H1 (cell line): ENCODE measurements at regions not wholly inside any gene's neighbourhood (a gene's known extent, or its start where the extent isn't known, plus 50 kb on each side); places are given as distances from the start of the nearest gene placed in this dataset.

Experiments
- CTCF ChIA-PET: fragments of 300-600 bp; sonication (Branson Sonifier 250); formaldehyde crosslinking; loops from one replicate; lab custom pipeline; 2021; ENCODE audit not compliant: partially characterized antibody; lab: Charles Lee
- POLR2A ChIA-PET: fragments of 300-600 bp; sonication (Branson Sonifier 250); formaldehyde crosslinking; loops from one replicate; lab custom pipeline; 2021; ENCODE audit warnings: inconsistent platforms; ENCODE audit not compliant: partially characterized antibody; lab: Charles Lee
- DNase-seq, 2 experiments: peaks; one replicate each; pipeline versions ENCODE4 v3.0.0 to v3.0.0-alpha.2; 2010 to 2022; ENCODE audit warnings: low spot score in 2 of 2, low read depth in 1 of 2, mixed read lengths in 1 of 2
- FAIRE-seq: peaks from 2 replicates; lab custom pipeline; 2011; peaks lifted over from hg19 to GRCh38; lab: Jason Lieb, UNC
- H2AFZ ChIP-seq: 2 replicates; pipeline ENCODE4 v1.8.1; 2012; ENCODE audit warnings: low read length, inconsistent platforms
- H2AK5ac ChIP-seq: 2 replicates; pipeline ENCODE4 v1.6.1; 2013; ENCODE audit warnings: low read depth, low read length
- H2BK120ac ChIP-seq: replicated peaks from 2 replicates; pipeline ENCODE3; 2013; ENCODE audit warnings: low read depth, low read length, inconsistent platforms
- H2BK12ac ChIP-seq: 2 replicates; pipeline ENCODE4 v1.6.1; 2013; ENCODE audit warnings: low read depth, low read length
- H2BK15ac ChIP-seq: 2 replicates; pipeline ENCODE4 v1.6.1; 2013; ENCODE audit warnings: low read length
- H2BK20ac ChIP-seq: 2 replicates; pipeline ENCODE4 v1.6.1; 2013; ENCODE audit warnings: low read length
- H2BK5ac ChIP-seq: 2 replicates; pipeline ENCODE4 v1.6.1; 2013; ENCODE audit warnings: low read depth, low read length
- H3K14ac ChIP-seq: 2 replicates; pipeline ENCODE4 v1.6.1; 2013; ENCODE audit warnings: inconsistent platforms; ENCODE audit not compliant: insufficient read length
- H3K18ac ChIP-seq: 2 replicates; pipeline ENCODE4 v1.6.1; 2013; ENCODE audit warnings: low read length; ENCODE audit errors: extremely low read depth
- H3K23ac ChIP-seq: 2 replicates; pipeline ENCODE4 v1.6.1; 2013; ENCODE audit warnings: inconsistent platforms; ENCODE audit not compliant: insufficient read length
- H3K23me2 ChIP-seq: 2 replicates; pipeline ENCODE4 v1.6.1; 2013; ENCODE audit warnings: low read depth, low read length
- H3K27ac ChIP-seq: 2 replicates; pipeline ENCODE4 v1.6.1; 2011; ENCODE audit warnings: low read depth, low read length, inconsistent platforms
- H3K27me3 ChIP-seq, 4 experiments: replicated peaks in 1 of 4; 1 replicate in 1 of 4; 2 replicates in 3 of 4; pipeline versions ENCODE4 v1.6.1 to v1.8.1; 2011 to 2013; ENCODE audit warnings: low read length in 3 of 4, mild to moderate bottlenecking in 3 of 4, inconsistent platforms in 2 of 4, mixed read lengths in 2 of 4, moderate library complexity in 1 of 4; ENCODE audit not compliant: control insufficient read depth in 3 of 4, insufficient read depth in 3 of 4; ENCODE audit errors: extremely low read depth in 1 of 4
- H3K36me3 ChIP-seq, 4 experiments: 2 replicates each; pipeline versions ENCODE4 v1.6.1 to v1.8.1; 2011 to 2013; ENCODE audit warnings: mild to moderate bottlenecking in 4 of 4, low read length in 3 of 4, moderate library complexity in 2 of 4, control low read depth in 1 of 4, inconsistent platforms in 1 of 4; ENCODE audit not compliant: insufficient read depth in 4 of 4, control insufficient read depth in 2 of 4
- H3K4ac ChIP-seq: replicated peaks from 2 replicates; pipeline ENCODE3; 2013; ENCODE audit warnings: low read length, low read depth, mixed read lengths, inconsistent platforms; ENCODE audit not compliant: insufficient read length
- H3K4me1 ChIP-seq, 4 experiments: replicated peaks in 1 of 4; 1 replicate in 1 of 4; 2 replicates in 3 of 4; pipeline versions ENCODE4 v1.6.1 to v1.8.1; 2011 to 2013; ENCODE audit warnings: low read length in 3 of 4, inconsistent platforms in 2 of 4, mixed read lengths in 1 of 4; ENCODE audit not compliant: insufficient read depth in 4 of 4, control insufficient read depth in 3 of 4
- H3K4me2 ChIP-seq, 2 experiments: 2 replicates each; pipeline versions ENCODE4 v1.6.1 to v1.8.1; 2011 to 2013; ENCODE audit warnings: low read depth in 2 of 2, low read length in 2 of 2, control low read depth in 1 of 2, inconsistent platforms in 1 of 2, mild to moderate bottlenecking in 1 of 2; ENCODE audit not compliant: insufficient read depth in 1 of 2
- H3K4me3 ChIP-seq, 4 experiments: fragments of 200-600, 300-600 bp in 1 of 4; sonication (generic), shearing (Covaris generic), sonication (Bioruptor Twin) in 1 of 4; 2 replicates each; pipeline versions ENCODE4 v1.5.1 to v1.8.1; 2011 to 2016; ENCODE audit warnings: low read length in 4 of 4, low read depth in 3 of 4, control low read depth in 2 of 4, inconsistent platforms in 2 of 4, mild to moderate bottlenecking in 2 of 4, mixed read lengths in 1 of 4, moderate library complexity in 1 of 4; ENCODE audit not compliant: insufficient read depth in 2 of 4; ENCODE audit errors: extremely low read depth in 1 of 4
- H3K56ac ChIP-seq: replicated peaks from 2 replicates; pipeline ENCODE3; 2013; ENCODE audit warnings: low read depth, mild to moderate bottlenecking, mixed read lengths, low read length, inconsistent platforms; ENCODE audit not compliant: insufficient read length
- H3K79me1 ChIP-seq: 2 replicates; pipeline ENCODE4 v1.6.1; 2013; ENCODE audit warnings: low read depth, low read length, control low read depth
- H3K79me2 ChIP-seq, 2 experiments: 2 replicates each; pipeline versions ENCODE4 v1.6.1 to v1.8.1; 2012 to 2013; ENCODE audit warnings: low read length in 2 of 2, mild to moderate bottlenecking in 2 of 2, inconsistent platforms in 1 of 2; ENCODE audit not compliant: insufficient read depth in 2 of 2, control insufficient read depth in 1 of 2
- H3K9ac ChIP-seq, 4 experiments: replicated peaks in 1 of 4; 1 replicate in 1 of 4; 2 replicates in 3 of 4; pipeline versions ENCODE4 v1.6.1 to v1.8.1; 2011 to 2013; ENCODE audit warnings: low read depth in 3 of 4, low read length in 3 of 4, control low read depth in 2 of 4, mild to moderate bottlenecking in 2 of 4, moderate library complexity in 2 of 4, inconsistent platforms in 1 of 4; ENCODE audit errors: extremely low read depth in 1 of 4
- H3K9me3 ChIP-seq, 2 experiments: 2 replicates each; pipeline versions ENCODE4 v1.6.1 to v1.8.1; 2012 to 2013; ENCODE audit warnings: mild to moderate bottlenecking in 2 of 2, moderate library complexity in 2 of 2, control low read depth in 1 of 2, inconsistent platforms in 1 of 2, low read depth in 1 of 2, low read length in 1 of 2, mixed read lengths in 1 of 2; ENCODE audit not compliant: insufficient read depth in 2 of 2
- H4K20me1 ChIP-seq, 2 experiments: replicated peaks in 1 of 2; 2 replicates each; pipeline versions ENCODE3 to v1.8.1; 2011 to 2013; ENCODE audit warnings: inconsistent platforms in 2 of 2, low read length in 2 of 2, mild to moderate bottlenecking in 1 of 2; ENCODE audit not compliant: insufficient read depth in 2 of 2, control insufficient read depth in 1 of 2
- H4K5ac ChIP-seq: 2 replicates; pipeline ENCODE4 v1.6.1; 2013; ENCODE audit warnings: low read length, low read depth, mixed read lengths, inconsistent platforms; ENCODE audit not compliant: insufficient read length
- H4K8ac ChIP-seq: 2 replicates; pipeline ENCODE4 v1.8.0; 2013; ENCODE audit warnings: mild to moderate bottlenecking, moderate library complexity, low read length, inconsistent platforms; ENCODE audit not compliant: insufficient read depth; ENCODE audit errors: extremely low read depth
- H4K91ac ChIP-seq: replicated peaks from 2 replicates; pipeline ENCODE3; 2013; ENCODE audit warnings: low read length, mixed read lengths, inconsistent platforms; ENCODE audit not compliant: insufficient read length
- EGR1 ChIP-seq: IDR thresholded peaks from 2 replicates; pipeline ENCODE4 v1.6.1; 2011; ENCODE audit warnings: low read depth, low read length, borderline replicate concordance
- HDAC2 ChIP-seq, 2 experiments: fragments of 300-600 bp in 1 of 2; sonication (generic) in 1 of 2; IDR thresholded peaks; 2 replicates each; pipeline ENCODE4 v1.6.1; 2011 to 2012; ENCODE audit warnings: low read depth in 2 of 2, low read length in 2 of 2, mild to moderate bottlenecking in 2 of 2, moderate library complexity in 2 of 2, borderline replicate concordance in 1 of 2, inconsistent platforms in 1 of 2
- POLR2A ChIP-seq, 2 experiments: IDR thresholded peaks; 1 replicate in 1 of 2; 2 replicates in 1 of 2; pipeline ENCODE4 v1.6.1; 2011; ENCODE audit warnings: low read depth in 2 of 2, low read length in 2 of 2, mild to moderate bottlenecking in 2 of 2; ENCODE audit errors: control extremely low read depth in 1 of 2
- SP2 ChIP-seq: IDR thresholded peaks from 2 replicates; pipeline ENCODE4 v1.6.1; 2012; ENCODE audit warnings: mild to moderate bottlenecking, low read length, inconsistent platforms
- WGBS, 2 experiments: shearing (Covaris generic) in 1 of 2; methylation state at CpG; one replicate each; pipeline versions ENCODE4 v1.1.6 to v1.1.7; 2013 to 2015; ENCODE audit warnings: low lambda C conversion rate in 2 of 2, mixed read lengths in 2 of 2, inconsistent platforms in 1 of 2, low coverage in 1 of 2, missing lambda C conversion rate in 1 of 2; ENCODE audit not compliant: insufficient replicate concordance in 2 of 2, insufficient coverage in 1 of 2, insufficient read length in 1 of 2; ENCODE audit errors: extremely low coverage in 1 of 2, missing lambda C conversion rate in 1 of 2; 5-methylcytosine and 5-hydroxymethylcytosine counted together

DNA sequence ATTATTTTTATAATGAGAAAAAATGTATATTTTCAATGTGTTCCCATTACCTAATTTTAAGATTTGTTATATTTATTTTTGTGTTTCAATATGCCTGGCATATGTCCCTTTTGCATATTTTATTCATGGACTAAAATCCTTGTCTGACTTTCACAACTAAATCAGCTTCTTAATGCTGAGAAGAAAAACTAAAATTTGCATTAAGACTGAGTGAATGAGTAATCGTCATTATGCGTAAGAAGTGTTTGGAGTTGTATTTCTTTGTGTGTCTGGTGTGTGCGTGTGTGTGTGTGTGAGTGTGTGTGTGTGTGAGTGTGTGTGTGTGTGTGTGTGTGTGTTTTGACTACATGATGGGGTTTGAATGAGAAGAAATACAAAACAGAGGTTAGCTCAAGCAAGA, 201.7 kb upstream of the SP8 start:
- H3K27ac ChIP-seq, result no peak overlapping the region
- H4K5ac ChIP-seq, result no peak overlapping the region
- no peaks in the 10 kb centered on the region for H3K79me1 ChIP-seq
- H2AK5ac ChIP-seq, result no peak overlapping the region
- H2BK15ac ChIP-seq, result no peak overlapping the region
- no peak for DNase-seq
- no peak overlapping the region for H3K4me2 ChIP-seq
- H2BK120ac ChIP-seq, result no peak overlapping the region
- FAIRE-seq, result no peak
- no peak overlapping the region for H3K4ac ChIP-seq
- H3K4me3 ChIP-seq, result no peak overlapping the region
- H3K36me3 ChIP-seq, result no peaks in the 10 kb centered on the region; a peak in 2 of 8 replicates
- no peak overlapping the region for H3K14ac ChIP-seq
- no peak overlapping the region for H3K56ac ChIP-seq
- no peaks in the 10 kb centered on the region; the same call in 1 of the 2 replicates for H3K23me2 ChIP-seq
- no peak overlapping the region for H2BK5ac ChIP-seq
- H3K27me3 ChIP-seq, result no peaks in the 10 kb centered on the region
- POLR2A ChIA-PET, result no interaction called here
- H3K4me1 ChIP-seq, result 0 out of 7 replicates have a peak, but pooled peaks cover 0 to 3% (median 0%) of the 10 kb centered on the region in 4 experiments
- H4K91ac ChIP-seq, result no peak overlapping the region
- H2BK12ac ChIP-seq, result no peak overlapping the region
- H3K9me3 ChIP-seq, result peaks cover 0 to 5% of the 10 kb centered on the region in 2 experiments; a peak in 2 of 4 replicates
- H3K79me2 ChIP-seq, result no peaks in the 10 kb centered on the region
- TF ChIP-seq SP2 (no peak), HDAC2 (IDR thresholded peaks at IDR 0.05; ENCODE audit: borderline replicate concordance in 1 of 2, low read depth in 2 of 2, low read length in 2 of 2) (no peak), EGR1 (no peak), POLR2A (IDR thresholded peaks at IDR 0.05; ENCODE audit: control extremely low read depth in 1 of 2, low read depth in 2 of 2, low read length in 2 of 2) (no peak)
- H4K8ac ChIP-seq, result no peak overlapping the region
- H3K9ac ChIP-seq, result no peak overlapping the region
- no peak overlapping the region for H3K23ac ChIP-seq
- no peak overlapping the region for H3K18ac ChIP-seq
- CTCF ChIA-PET, result interaction anchor here (0.6 to 0.7 kb wide), 3 partner anchors 186 to 586 kb away, joined by 3 to 5 read pairs (median 3); no protein-coding TSS in a partner anchor
- 76% methylated on average over 3 of the region's 3 CpGs; no CpG with 5 or more reads in 1 of the 2 experiments for WGBS, 2 experiments
- H2AFZ ChIP-seq, result no peak overlapping the region
- no peak overlapping the region for H2BK20ac ChIP-seq
- H4K20me1 ChIP-seq, result no peaks in the 10 kb centered on the region
